Activated T-cell treated with anti-CD3 and anti-CD28 coated beads, Interleukin-2, amount 50 U/mL, for 48 hours (primary cell): ENCODE measurements at regions not wholly inside any gene's neighbourhood (a gene's known extent, or its start where the extent isn't known, plus 50 kb on each side); places are given as distances from the start of the nearest gene placed in this dataset.
"Not testable (repeated sequence)": the region's sequence is repeated elsewhere in the genome, so short reads cannot be mapped to it uniquely, and the experiment has no call there.

ENCODE experiments used
- DNase-seq, 2 experiments: peaks; one replicate each; pipeline ENCODE4 v3.0.0-alpha.2; 2020

DNA sequence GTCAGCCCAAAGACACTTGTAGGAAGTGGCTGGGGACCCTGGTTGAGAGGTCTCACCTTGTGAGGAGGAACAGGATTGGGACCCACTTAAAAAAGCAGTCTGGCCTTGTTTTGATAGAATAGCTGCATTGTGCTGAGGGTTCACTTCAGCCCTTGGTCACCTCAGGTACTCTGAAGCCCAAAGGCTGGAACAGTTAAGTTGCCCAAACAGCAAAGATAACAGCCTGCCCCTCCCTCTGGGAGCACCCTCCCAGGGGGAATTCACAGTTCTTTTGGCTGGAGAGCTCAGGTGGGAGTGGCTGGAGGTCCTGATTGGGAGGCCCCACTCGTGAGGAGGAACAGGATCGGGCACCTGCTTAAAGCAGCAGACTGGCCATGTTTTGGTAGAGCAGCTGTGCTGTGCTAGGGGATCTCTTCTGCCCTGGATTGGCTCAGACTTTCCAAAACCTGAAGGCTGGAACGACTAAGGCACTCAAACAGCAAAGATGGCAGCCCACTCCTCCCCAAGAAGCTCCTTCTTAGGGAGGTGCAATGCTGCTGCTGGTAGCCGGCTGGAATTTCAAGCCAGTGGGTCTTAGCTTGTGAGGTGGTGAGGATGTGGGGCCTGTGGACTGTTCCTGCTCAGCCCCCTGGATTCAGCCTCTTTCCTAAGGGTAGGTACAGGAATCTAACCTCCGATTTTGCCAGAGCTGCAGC lies 143.8 kb upstream of the SLC38A2 start:
- DNase-seq, result no peak

GRCh38 chr12:46515829-46516228 lies 143.3 kb upstream of the SLC38A2 start:
- DNase-seq, result no peak

GRCh38 chr12:46514886-46515285 lies 142.3 kb upstream of the SLC38A2 start:
- no peak for DNase-seq

DNA sequence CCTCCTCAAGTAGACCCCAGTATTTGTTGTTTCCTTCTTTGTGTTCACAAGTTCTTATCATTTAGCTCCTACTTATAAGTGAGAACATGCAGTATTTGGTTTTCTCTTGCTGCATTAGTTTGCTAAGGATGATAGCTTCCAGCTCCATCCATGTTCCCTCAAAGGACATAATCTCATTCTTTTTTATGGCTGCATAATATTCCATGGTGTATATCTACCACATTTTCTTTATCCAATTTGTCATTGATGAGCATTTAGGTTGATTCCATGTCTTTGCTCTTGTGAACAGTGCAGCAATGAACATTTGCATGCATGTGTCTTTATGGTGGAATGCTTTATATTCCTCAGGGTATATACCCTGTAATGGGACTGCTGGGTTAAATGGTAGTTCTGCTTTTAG lies 137.7 kb upstream of the SLC38A2 start:
- DNase-seq, result not testable (repeated sequence)

DNA sequence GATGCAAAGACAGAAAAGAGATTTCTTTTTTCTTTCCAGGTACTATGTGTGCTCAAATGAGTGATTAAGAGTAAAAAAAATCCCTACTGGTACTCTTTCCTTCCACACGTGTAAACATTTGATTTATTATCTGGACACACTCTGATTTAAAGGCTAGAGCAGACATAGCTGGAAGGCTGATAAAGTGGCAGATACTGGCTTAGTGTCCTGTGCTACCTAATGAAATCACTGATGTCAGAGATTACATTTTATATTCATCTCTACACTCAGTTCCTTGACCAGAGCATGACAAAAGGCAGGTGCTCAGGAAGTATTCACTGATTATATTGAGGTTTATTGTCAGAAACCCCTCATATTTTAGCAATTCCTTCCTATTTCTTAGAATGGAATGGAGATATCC lies 136.6 kb upstream of the SLC38A2 start:
- DNase-seq, result no peak

GRCh38 chr12:46508651-46509050 lies 136.1 kb upstream of the SLC38A2 start:
- no peak for DNase-seq

DNA sequence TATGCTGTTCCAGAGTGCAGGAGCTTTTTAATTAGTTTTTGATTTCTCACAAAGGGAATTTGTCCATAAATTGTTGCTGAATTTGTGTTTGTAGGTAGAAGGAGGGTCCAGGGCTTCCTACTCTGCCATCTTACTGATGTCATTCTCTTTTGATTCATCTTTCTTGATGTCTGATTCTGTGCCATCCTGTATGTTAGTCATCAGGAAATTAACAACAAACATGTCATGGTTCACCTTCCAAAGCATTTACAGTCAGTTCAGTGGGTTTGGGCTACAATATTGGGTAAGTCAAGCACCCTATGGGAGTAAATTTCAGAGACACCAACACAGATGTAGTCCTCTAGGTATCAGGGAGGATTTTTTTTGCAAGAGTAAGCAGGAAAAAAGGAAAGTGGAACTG lies 135.2 kb upstream of the SLC38A2 start:
- no peak for DNase-seq

- no peak for DNase-seq
Measured at GRCh38 chr12:46506961-46507360, 134.4 kb upstream of the SLC38A2 start.

DNA sequence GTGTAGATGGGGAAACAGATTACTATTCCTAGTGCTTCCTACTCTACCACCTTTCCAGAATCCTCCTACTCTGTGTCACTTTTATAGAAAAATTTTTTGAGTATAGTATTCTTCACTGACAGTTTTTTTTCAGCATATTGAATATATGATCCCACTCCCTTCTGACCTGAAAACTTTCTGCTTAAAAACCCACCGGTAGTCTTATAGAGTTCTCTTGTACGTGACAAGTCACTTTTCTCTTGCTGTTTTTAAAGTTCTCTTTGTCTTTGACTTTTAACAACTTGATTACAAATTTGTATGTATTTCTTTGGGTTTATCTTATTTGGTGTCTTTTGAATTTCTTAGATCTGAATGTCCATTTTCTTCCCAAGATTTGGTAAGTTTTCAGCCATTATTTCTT lies 133.6 kb upstream of the SLC38A2 start:
- no peak for DNase-seq

- DNase-seq, result no peak
Measured at GRCh38 chr12:46504494-46504893, 131.9 kb upstream of the SLC38A2 start.

DNA sequence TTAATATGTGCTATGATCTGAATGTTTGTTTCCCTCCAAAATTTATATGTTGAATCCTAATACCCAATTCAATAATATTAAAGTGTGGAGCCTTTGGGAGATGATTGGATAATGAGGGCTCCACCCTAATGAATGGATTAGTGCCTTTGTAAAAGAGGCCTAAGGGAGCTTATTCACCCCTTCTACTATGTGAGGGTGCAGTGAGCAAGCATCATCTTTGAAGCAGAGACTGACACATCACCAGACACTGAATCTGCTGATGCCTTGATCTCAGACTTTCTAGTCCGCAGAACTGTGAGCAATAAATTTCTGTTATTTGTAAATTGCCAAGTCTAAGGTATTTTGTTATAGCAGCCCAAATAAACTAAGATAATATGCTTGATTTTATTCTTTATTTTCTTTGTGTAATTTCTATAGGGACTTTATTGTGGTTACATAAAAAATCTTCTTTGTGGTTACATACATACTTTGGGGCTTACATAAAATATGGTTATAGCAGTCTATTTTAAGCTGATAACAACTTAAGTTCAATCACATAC lies 131.1 kb upstream of the SLC38A2 start:
- DNase-seq, result no peak

- DNase-seq, result no peak
Measured at GRCh38 chr12:46500673-46501072, 128.1 kb upstream of the SLC38A2 start.

DNA sequence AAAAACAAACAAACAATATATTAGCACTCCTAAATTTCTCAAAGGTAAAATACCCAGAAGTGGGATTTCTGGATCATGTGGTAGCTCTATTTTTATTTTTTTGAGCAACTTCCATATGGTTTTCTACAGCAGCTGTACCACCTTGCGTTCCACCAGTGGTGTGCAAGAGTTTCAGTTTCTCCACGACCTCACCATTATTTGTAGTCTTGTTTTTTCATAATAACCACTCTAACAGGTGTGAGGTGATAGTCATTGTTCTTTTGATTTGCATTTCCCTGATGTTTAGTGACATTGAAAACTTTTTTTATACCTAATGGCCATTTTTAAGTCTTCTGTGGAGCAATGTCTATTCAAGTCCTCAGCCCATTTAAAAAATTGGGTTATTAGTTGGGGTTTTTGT lies 127.3 kb upstream of the SLC38A2 start:
- no peak for DNase-seq

DNA sequence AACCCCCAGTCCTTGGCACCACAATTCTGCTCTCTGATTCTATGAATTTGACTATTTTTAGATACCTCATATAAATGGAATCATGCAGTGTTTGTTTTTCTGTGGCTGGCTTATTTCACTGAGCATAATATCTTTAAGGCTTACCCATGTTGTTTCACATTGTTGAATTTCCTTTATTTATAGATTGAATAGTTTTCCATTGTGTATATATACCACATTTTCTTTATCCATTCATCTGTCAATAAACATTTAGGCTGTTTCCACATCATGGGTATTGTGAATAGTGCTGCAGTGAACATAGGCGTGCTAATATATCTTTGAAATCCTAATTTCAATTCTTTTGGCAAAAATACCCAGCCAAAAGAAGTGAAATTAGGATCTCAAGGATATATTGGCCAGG lies 126.7 kb upstream of the SLC38A2 start:
- DNase-seq, result no peak

DNA sequence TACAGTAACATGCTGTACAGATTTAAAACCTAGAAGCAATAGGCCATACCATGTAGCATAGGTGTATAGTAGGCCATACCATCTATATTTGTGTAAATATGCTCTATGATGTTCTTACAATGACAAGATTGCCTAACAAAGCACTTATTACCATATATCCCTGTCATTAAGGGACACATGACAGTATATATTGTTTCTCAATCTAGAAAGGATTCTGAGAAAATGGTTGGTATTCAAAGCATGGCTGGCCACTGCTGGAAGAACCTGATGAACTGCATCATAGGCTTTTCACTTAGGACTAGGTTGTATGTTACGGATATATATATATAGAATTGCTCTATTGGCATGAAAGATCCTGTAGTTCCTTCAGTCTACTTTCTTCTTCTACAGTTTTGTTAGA lies 125.2 kb upstream of the SLC38A2 start:
- DNase-seq, result no peak

DNA sequence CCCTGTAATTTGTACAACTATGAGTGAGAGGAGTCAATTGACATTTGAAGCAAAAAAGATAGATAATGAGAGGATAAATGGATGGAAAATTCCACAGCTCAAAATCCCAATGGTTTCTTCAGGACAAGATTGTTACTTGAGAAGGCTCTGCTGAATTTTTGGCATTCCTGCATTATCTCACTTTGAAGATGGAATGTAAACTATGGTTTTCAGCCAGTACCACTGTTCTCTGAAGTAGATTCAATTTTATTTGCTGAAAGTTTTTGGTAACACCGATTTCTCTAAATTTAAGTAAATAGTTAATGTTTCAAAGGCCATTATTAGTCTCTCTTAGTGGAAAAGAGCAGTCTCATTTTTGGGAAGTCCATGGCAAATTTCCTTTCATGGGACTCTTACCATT lies 121.9 kb upstream of the SLC38A2 start:
- no peak for DNase-seq

GRCh38 chr12:46493834-46494181 lies 121.2 kb upstream of the SLC38A2 start:
- no peak for DNase-seq

DNA sequence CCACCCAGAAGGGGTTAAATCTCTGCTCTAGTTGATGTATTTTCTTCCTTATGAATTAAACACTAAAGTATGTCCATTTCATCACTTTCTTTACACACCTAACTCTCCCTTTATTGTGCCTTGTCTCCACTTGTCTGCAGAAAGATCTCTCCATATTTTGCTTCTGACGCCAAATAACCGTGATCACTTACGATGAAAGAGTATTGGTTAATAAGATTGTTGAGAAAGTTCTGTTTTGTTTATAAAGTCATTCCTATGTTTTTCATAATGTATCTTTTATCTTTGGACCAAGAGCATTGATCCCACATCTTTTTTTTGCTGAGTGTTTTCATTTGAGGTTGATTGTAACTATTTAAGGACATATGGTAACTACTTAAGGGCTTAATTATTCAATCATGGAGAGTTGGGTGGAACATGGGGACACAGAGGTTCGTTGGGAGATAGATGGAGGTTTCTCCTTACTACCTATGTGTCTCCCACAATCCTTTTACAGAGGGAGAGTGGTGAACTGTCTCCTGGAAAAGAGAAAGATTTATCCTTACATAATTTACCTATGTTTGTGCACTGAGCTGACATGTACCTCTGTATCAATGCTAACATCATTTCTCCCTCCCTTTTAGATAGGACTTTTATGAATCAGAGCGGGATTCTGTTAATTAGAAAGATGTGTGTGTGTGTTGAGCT lies 120.7 kb upstream of the SLC38A2 start:
- no peak for DNase-seq

DNA sequence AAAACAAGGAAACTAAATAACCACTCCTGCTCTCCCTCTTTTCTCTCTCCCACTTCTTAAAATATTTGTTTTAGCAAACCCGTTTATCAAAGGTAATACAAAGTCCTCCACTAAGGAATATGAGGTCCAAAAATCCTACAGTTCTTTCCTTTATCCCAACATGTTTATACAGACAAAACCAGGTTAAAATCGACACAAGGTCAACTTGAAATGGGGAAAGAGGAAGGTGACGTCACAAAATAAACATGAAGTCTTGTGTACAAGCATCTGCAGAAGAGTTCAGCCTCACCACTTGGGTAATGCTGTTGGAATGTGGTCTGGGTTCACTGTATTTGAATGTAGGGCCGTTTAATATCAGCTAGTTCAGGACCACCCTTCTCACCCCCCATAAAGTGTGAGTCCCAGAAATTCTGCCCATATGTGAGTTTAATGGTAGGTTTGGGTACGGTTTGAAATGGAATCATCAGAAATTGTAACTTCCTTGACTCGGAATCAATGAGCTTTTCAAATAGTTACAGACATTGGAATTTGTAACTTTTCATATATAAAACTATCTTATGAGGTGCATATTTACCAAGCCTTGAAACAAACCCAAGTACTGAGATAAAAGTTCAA lies 120.0 kb upstream of the SLC38A2 start:
- DNase-seq, result no peak

DNA sequence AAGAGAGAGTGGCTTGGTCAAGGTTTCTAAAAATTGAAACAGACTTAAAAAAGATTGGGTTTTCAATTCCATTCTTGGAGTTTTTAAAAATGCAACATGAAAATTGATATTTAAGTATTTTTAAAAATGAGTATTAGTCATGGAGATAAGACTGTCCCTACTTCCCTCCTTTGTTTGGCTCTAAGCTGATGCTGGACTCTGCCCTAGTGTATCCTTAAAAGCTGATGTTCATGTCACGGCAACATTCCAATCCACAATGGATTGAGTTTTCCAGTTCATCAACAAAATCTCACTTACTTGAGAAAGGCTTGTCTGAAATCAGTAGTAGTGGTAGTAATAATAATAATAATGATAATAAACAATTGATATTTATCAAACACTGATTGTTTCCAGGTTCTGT lies 119.0 kb upstream of the SLC38A2 start:
- no peak for DNase-seq

- DNase-seq, result no peak
Measured at GRCh38 chr12:46490635-46491034, 118.1 kb upstream of the SLC38A2 start.

DNA sequence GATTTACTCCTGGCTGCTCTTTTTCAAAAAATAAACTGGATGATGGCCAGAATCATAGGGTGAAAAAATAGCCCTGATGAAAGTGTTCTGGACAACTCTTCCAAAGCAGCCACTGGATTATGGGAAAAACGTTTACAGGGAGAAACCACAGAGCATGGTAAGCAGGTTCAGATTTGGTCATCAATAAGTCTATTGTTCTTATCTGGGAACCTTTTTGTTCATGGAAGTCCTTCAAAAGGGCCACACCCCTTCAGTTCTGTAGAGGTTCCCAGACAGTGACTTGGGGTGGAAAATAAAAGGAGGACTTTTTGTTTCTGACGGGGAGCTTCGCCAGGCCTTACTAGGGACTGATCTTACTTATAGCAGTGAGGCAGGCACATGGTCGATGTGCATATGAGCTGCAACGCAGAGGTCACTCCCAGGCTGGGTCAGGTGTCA lies 117.4 kb upstream of the SLC38A2 start:
- no peak for DNase-seq

DNA sequence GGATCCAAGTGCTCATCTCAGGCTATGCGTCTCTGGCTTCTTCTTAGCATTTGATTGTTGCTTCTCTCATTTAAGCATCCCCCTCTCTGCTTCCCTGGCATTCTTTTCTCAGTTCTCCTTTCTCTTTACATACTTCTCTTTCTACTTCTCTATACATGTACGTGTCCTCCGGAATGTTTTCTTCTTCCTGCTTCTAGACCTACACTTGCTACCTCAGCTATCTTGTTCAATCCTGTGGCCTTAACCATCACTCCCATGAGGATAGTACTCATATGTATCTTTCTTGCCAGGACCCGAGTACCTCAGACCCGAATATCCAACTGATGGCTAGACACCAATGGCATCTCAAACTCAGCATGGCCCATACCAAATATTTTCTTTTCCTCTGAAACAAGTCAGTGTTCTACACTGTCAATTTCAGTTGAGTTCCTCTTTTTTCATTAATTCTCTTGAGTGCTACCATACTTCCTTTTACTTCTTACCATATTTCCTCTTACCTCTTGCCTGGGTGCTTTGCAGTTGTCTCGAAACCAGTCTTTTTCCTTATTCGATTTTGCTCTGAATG lies 115.1 kb upstream of the SLC38A2 start:
- no peak for DNase-seq

GRCh38 chr12:46486588-46486987 lies 114.0 kb upstream of the SLC38A2 start:
- no peak for DNase-seq
